ENCODE measurements at regions not wholly inside any gene's neighbourhood (a gene's known extent, or its start where the extent isn't known, plus 50 kb on each side); places are given as distances from the start of the nearest gene placed in this dataset.
"Not testable (repeated sequence)": the region's sequence is repeated elsewhere in the genome, so short reads cannot be mapped to it uniquely, and the experiment has no call there.

- Histone ChIP-seq H3K27me3 (no peaks in the 10 kb centered on the region), H3K9me3 (peaks cover 0 to 3% (median 0%) of the 10 kb centered on the region in 3 donors), H3K36me3 (no peaks in the 10 kb centered on the region), H3K4me1 (no peaks in the 10 kb centered on the region), H3K27ac (no peak overlapping the region), H3K4me3 (no peak overlapping the region)
- TF ChIP-seq POLR2A (IDR thresholded peaks at IDR 0.05), result no peak
- no peak for TF ChIP-seq CTCF (IDR thresholded peaks at IDR 0.05)
- 75 to 89% methylated on average over 12 of the region's 12 CpGs for WGBS, 2 donors
- intact Hi-C loops (cut with DNase I), result no loop called here
- DNase-seq, result no peak
Measured at GRCh38 chr4:186405957-186406356, 140.0 kb downstream of the F11 start.

GRCh38 chr4:186404562-186405134, 138.7 kb downstream of the F11 start:
- 59 to 60% methylated on average over 6 of the region's 6 CpGs for WGBS, 2 donors
- intact Hi-C loops (cut with DNase I), result no loop called here
- H3K36me3 ChIP-seq, result no peaks in the 10 kb centered on the region
- no peaks in the 10 kb centered on the region for H3K4me1 ChIP-seq
- no peak for DNase-seq
- H3K9me3 ChIP-seq, result peaks cover 0 to 3% (median 0%) of the 10 kb centered on the region in 3 donors
- H3K4me3 ChIP-seq, result no peak overlapping the region
- H3K27me3 ChIP-seq, result no peaks in the 10 kb centered on the region
- no peak overlapping the region for H3K27ac ChIP-seq
- TF ChIP-seq POLR2A (IDR thresholded peaks at IDR 0.05), result no peak
- no peak for TF ChIP-seq CTCF (IDR thresholded peaks at IDR 0.05)

GRCh38 chr4:186400676-186401075, 134.7 kb downstream of the F11 start:
- H3K27ac ChIP-seq, result no peak overlapping the region
- no peak for DNase-seq

GRCh38 chr4:186392017-186392416, 126.0 kb downstream of the F11 start:
- H3K27me3 ChIP-seq, result no peaks in the 10 kb centered on the region
- intact Hi-C loops (cut with DNase I), result no loop called here
- H3K9me3 ChIP-seq, result no peaks in the 10 kb centered on the region
- no peaks in the 10 kb centered on the region for H3K36me3 ChIP-seq
- no peak overlapping the region for H3K4me3 ChIP-seq
- H3K27ac ChIP-seq, result no peak overlapping the region
- DNase-seq, result no peak
- TF ChIP-seq CTCF (IDR thresholded peaks at IDR 0.05) (no peak), POLR2A (IDR thresholded peaks at IDR 0.05) (no peak)
- 61 to 78% methylated on average over 9 to 10 of the region's 10 CpGs for WGBS, 2 donors
- no peaks in the 10 kb centered on the region for H3K4me1 ChIP-seq

More at GRCh38 chr4:186400676-186401075, 134.7 kb downstream of the F11 start:
- Histone ChIP-seq H3K4me1 (no peaks in the 10 kb centered on the region), H3K36me3 (no peaks in the 10 kb centered on the region), H3K9me3 (peaks cover 0 to 3% (median 0%) of the 10 kb centered on the region in 3 donors), H3K27me3 (no peaks in the 10 kb centered on the region), H3K4me3 (no peak overlapping the region)
- no peak for TF ChIP-seq CTCF (IDR thresholded peaks at IDR 0.05)
- TF ChIP-seq POLR2A (IDR thresholded peaks at IDR 0.05), result no peak
- 37 to 57% methylated on average over 4 to 5 of the region's 6 CpGs for WGBS, 2 donors
- intact Hi-C loops (cut with DNase I), result no loop called here

GRCh38 chr4:186384328-186384727, 118.3 kb downstream of the F11 start:
- H3K4me3 ChIP-seq; H3K27me3 ChIP-seq; H3K4me1 ChIP-seq; H3K27ac ChIP-seq; DNase-seq; intact Hi-C loops (cut with DNase I); H3K36me3 ChIP-seq; H3K9me3 ChIP-seq: not testable (repeated sequence)
- 24% methylated on average over 1 of the region's 1 CpG for WGBS, 2 donors

GRCh38 chr4:186368281-186368680, 102.3 kb downstream of the F11 start:
- peaks cover 0 to 19% (median 14%) of the 10 kb centered on the region in 3 donors for H3K9me3 ChIP-seq
- H3K36me3 ChIP-seq, result no peaks in the 10 kb centered on the region
- TF ChIP-seq POLR2A (IDR thresholded peaks at IDR 0.05) (no peak), CTCF (IDR thresholded peaks at IDR 0.05) (no peak)
- 32 to 51% methylated on average over 4 of the region's 4 CpGs for WGBS, 2 donors
- H3K4me1 ChIP-seq, result peaks cover 0 to 10% (median 0%) of the 10 kb centered on the region in 3 donors
- H3K27me3 ChIP-seq, result no peaks in the 10 kb centered on the region
- intact Hi-C loops (cut with DNase I), result no loop called here
- DNase-seq, result no peak
- no peak overlapping the region for H3K4me3 ChIP-seq
- H3K27ac ChIP-seq, result no peak overlapping the region

All from esophagus squamous epithelium (tissue), 5 donors.